PFSK-1 (cell line): ENCODE measurements at regions not wholly inside any gene's neighbourhood (a gene's known extent, or its start where the extent isn't known, plus 50 kb on each side); places are given as distances from the start of the nearest gene placed in this dataset.

ENCODE experiments used
- FOXP2 ChIP-seq: optimal IDR thresholded peaks from 2 replicates; pipeline ENCODE3; 2011; ENCODE audit warnings: borderline replicate concordance, control low read depth, inconsistent platforms; ENCODE audit not compliant: insufficient read depth; ENCODE audit errors: extremely low read length, extremely low read depth
- POLR2AphosphoS5 ChIP-seq: IDR thresholded peaks from 2 replicates; pipeline ENCODE4 v1.6.1; 2012; ENCODE audit warnings: low read depth, mild to moderate bottlenecking, control low read depth, low read length, moderate library complexity
- REST ChIP-seq, 2 experiments: IDR thresholded peaks; 2 replicates each; pipeline versions ENCODE4 v1.6.1 to v1.8.0; 2011 to 2012; ENCODE audit warnings: low read depth in 2 of 2, low read length in 2 of 2, control low read depth in 1 of 2, inconsistent platforms in 1 of 2, mild to moderate bottlenecking in 1 of 2, moderate library complexity in 1 of 2; ENCODE audit not compliant: insufficient read depth in 1 of 2
- SIN3A ChIP-seq: IDR thresholded peaks from 2 replicates; pipeline ENCODE4 v1.6.1; 2012; ENCODE audit warnings: mild to moderate bottlenecking, low read length, moderate library complexity, borderline replicate concordance; ENCODE audit not compliant: insufficient read depth
- TAF1 ChIP-seq: IDR thresholded peaks from 2 replicates; pipeline ENCODE4 v1.6.1; 2012; ENCODE audit warnings: low read length, control low read depth, borderline replicate concordance; ENCODE audit not compliant: insufficient read depth

DNA sequence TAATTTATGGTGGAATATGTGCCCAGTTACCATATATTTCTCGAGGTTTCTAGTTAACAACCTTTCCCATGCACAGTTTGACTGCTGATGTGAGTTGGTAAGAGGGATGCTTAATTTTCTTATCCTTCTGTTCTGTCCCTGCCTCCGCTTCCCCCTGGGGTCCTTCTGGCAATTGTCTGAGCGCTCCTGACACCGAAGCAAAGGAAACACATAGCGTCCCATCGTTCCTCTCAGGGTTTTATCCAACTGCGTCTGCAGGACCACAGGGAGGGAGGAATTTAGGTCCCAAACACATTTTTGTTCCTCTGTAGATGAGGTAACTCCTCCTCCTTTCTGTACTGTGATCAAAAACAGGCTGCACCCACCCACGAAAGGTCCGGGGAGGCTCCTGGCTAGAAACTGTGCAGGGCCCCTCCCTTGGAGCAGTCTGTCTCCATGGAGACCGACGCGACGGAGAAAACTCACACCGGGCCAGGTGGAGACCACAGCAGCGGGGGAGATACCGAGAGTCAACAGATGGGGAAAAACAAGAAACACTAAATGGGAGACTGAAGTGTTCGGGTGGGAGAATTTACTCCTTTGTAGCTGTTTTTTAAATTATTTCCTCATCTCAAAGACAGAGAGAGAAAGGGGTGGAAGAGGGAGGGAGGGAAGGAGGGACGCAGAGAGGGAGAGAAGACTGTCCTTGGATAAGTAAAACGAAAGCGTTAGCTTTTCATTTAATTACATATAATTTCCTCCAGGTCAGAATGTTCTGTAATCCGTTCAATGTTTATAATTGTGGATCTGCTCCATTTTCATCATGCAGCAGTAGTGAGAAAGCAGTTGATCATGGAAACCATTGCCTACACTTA is 191.8 kb upstream of the NBEA start:
- TF ChIP-seq TAF1 = no peak
- TF ChIP-seq POLR2AphosphoS5 = no peak
- no peak for TF ChIP-seq FOXP2
- no peak for TF ChIP-seq SIN3A
- no peak for TF ChIP-seq REST (IDR thresholded peaks at IDR 0.05; ENCODE audit: insufficient read depth in 1 of 2, low read depth in 2 of 2, low read length in 2 of 2)

- no peak for TF ChIP-seq TAF1
- TF ChIP-seq POLR2AphosphoS5 = no peak
- TF ChIP-seq REST (IDR thresholded peaks at IDR 0.05; ENCODE audit: insufficient read depth in 1 of 2, low read depth in 2 of 2, low read length in 2 of 2) = no peak
- TF ChIP-seq FOXP2 = no peak
- no peak for TF ChIP-seq SIN3A
Measured at GRCh38 chr13:34751044-34751443, 191.0 kb upstream of the NBEA start.

DNA sequence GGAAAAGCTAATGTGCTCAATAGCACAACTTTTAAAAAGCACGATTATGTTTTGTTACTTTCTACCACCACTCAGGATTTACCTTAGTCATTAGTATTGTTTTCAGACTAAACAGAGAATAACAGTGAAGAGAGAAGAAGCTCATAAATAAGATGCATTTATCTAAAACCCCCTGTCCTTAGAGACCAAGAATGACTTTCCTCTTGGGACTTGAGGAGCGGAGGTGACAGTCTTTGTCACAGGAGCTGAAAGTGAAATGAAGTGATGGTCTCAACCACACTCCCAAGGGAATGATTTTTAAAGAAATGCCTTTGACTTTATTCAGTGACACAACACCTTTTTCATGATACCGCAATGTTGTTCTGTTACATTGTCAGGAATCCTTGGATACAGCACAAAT is 190.6 kb upstream of the NBEA start:
- TF ChIP-seq SIN3A (no peak), TAF1 (no peak), FOXP2 (no peak), REST (IDR thresholded peaks at IDR 0.05; ENCODE audit: insufficient read depth in 1 of 2, low read depth in 2 of 2, low read length in 2 of 2) (no peak), POLR2AphosphoS5 (no peak)

DNA sequence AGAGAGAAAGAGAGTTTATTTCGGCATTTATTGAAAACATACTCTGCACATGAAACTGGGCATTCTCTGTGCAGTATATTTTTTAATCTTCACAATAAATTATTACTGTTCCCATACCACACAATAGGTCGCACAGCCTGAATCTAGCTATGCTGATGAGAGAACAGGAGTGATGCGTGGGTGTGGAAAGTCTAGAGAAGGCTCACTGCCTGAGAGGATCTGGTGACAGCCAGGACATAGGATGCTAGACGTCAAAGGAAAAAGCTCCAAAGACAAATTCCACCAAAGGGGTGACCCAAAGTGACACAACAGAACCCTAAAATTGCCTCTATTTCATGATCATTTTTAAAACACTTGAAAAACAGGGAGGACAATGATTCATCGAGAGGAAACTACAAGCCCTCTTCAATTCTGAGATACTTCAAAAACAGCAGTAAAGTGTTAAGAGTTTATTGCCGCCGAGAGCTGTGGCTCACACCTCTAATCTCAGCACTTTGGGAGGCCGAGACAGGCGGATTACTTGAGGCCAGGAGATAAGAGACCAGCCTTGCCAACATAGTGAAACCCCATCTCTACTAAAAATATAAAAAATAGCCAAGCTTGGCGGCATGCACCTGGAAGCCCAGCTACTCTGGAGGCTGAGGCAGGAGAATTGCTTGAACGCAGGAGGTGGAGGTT is 189.6 kb upstream of the NBEA start:
- TF ChIP-seq SIN3A (no peak), REST (IDR thresholded peaks at IDR 0.05; ENCODE audit: insufficient read depth in 1 of 2, low read depth in 2 of 2, low read length in 2 of 2) (no peak), POLR2AphosphoS5 (no peak), TAF1 (no peak), FOXP2 (no peak)
